ENCODE measurements at regions not wholly inside any gene's neighbourhood (a gene's known extent, or its start where the extent isn't known, plus 50 kb on each side); places are given as distances from the start of the nearest gene placed in this dataset.

- TF ChIP-seq CTCF (IDR thresholded peaks at IDR 0.05) (no peak), POLR2A (IDR thresholded peaks at IDR 0.05) (no peak)
These were observed 319.2 kb downstream of the ZNF621 start for GRCh38 chr3:40843851-40844548.

Data from thyroid gland (tissue), 4 donors.